CD14-positive monocyte (primary cell): ENCODE measurements at regions not wholly inside any gene's neighbourhood (a gene's known extent, or its start where the extent isn't known, plus 50 kb on each side); places are given as distances from the start of the nearest gene placed in this dataset.

ENCODE experiments used
- DNase-seq, 3 donors: peaks; one replicate each; pipeline ENCODE4 v3.0.0-alpha.2; 2011 to 2022
- H2AFZ ChIP-seq: 2 replicates; pipeline ENCODE4 v1.6.0; 2012; ENCODE audit warnings: mild to moderate bottlenecking, low read depth, low read length, inconsistent platforms; ENCODE audit not compliant: insufficient read depth, poor library complexity, severe bottlenecking
- H3K27ac ChIP-seq, 2 donors: 1 replicate in 1 of 2; 2 replicates in 1 of 2; pipeline ENCODE4 v1.5.1; 2012 to 2013; ENCODE audit warnings: low read length in 2 of 2, control low read depth in 1 of 2, inconsistent platforms in 1 of 2, low read depth in 1 of 2, mild to moderate bottlenecking in 1 of 2
- H3K27me3 ChIP-seq, 2 donors: one replicate each; pipeline versions ENCODE4 v1.6.0 to v1.6.1; 2011 to 2013; ENCODE audit warnings: low read length in 2 of 2; ENCODE audit not compliant: control insufficient read depth in 2 of 2, insufficient read depth in 2 of 2
- H3K36me3 ChIP-seq, 2 donors: replicated peaks in 1 of 2; 1 replicate in 1 of 2; 2 replicates in 1 of 2; pipeline versions ENCODE4 v1.5.1 to v1.6.1; 2012 to 2013; ENCODE audit warnings: low read length in 2 of 2, control low read depth in 1 of 2, inconsistent platforms in 1 of 2, mild to moderate bottlenecking in 1 of 2; ENCODE audit not compliant: insufficient read depth in 2 of 2, control insufficient read depth in 1 of 2
- H3K4me1 ChIP-seq, 2 donors: 1 replicate in 1 of 2; 2 replicates in 1 of 2; pipeline versions ENCODE4 v1.5.1 to v1.6.1; 2012 to 2013; ENCODE audit warnings: low read length in 2 of 2, control low read depth in 1 of 2, inconsistent platforms in 1 of 2, mild to moderate bottlenecking in 1 of 2, moderate library complexity in 1 of 2; ENCODE audit not compliant: insufficient read depth in 2 of 2, control insufficient read depth in 1 of 2
- H3K4me2 ChIP-seq: replicated peaks from 2 replicates; pipeline ENCODE3; 2012; ENCODE audit warnings: low read length, moderate library complexity, mild to moderate bottlenecking; ENCODE audit not compliant: poor library complexity, severe bottlenecking; ENCODE audit errors: extremely low read depth
- H3K4me3 ChIP-seq, 3 experiments: fragments of 200-600 bp in 1 of 3; sonication (generic) in 1 of 3; replicated peaks in 1 of 3; 1 replicate in 2 of 3; 2 replicates in 1 of 3; pipeline ENCODE4 v1.5.1; 2011 to 2013; ENCODE audit warnings: low read length in 3 of 3, mild to moderate bottlenecking in 3 of 3, control low read depth in 2 of 3, low read depth in 2 of 3, inconsistent platforms in 1 of 3, moderate library complexity in 1 of 3
- H3K79me2 ChIP-seq: 2 replicates; pipeline ENCODE4 v1.6.0; 2012; ENCODE audit warnings: mild to moderate bottlenecking, control low read depth, inconsistent platforms, low read length, moderate library complexity; ENCODE audit not compliant: insufficient read depth
- H3K9ac ChIP-seq: 2 replicates; pipeline ENCODE4 v1.6.0; 2017; ENCODE audit warnings: low read length, mild to moderate bottlenecking; ENCODE audit not compliant: insufficient read depth, poor library complexity, severe bottlenecking
- H3K9me3 ChIP-seq, 2 donors: replicated peaks in 1 of 2; 1 replicate in 1 of 2; 2 replicates in 1 of 2; pipeline versions ENCODE4 v1.5.1 to v1.6.1; 2012 to 2013; ENCODE audit warnings: low read length in 2 of 2, control low read depth in 1 of 2; ENCODE audit not compliant: control insufficient read depth in 1 of 2, insufficient read depth in 1 of 2
- H4K20me1 ChIP-seq: 2 replicates; pipeline ENCODE4 v1.6.0; 2012; ENCODE audit warnings: mild to moderate bottlenecking, low read length, control low read depth, moderate library complexity; ENCODE audit not compliant: insufficient read depth
- H3K27ac Mint-ChIP-seq, 7 donors: one replicate each; pipeline ENCODE4 v1.8.0; 2020; ENCODE audit warnings: mild to moderate bottlenecking in 7 of 7, mixed read lengths in 7 of 7, moderate library complexity in 6 of 7, inconsistent platforms in 2 of 7
- H3K27me3 Mint-ChIP-seq, 3 donors: one replicate each; pipeline ENCODE4 v1.8.0; 2021 to 2022; ENCODE audit warnings: low read depth in 3 of 3, mild to moderate bottlenecking in 3 of 3, mixed read lengths in 3 of 3, moderate library complexity in 3 of 3, inconsistent platforms in 1 of 3
- H3K36me3 Mint-ChIP-seq, 2 donors: one replicate each; pipeline ENCODE4 v1.8.0; 2020; ENCODE audit warnings: mixed read lengths in 2 of 2, inconsistent platforms in 1 of 2, mild to moderate bottlenecking in 1 of 2
- H3K4me1 Mint-ChIP-seq: one replicate; pipeline ENCODE4 v1.8.0; 2020; ENCODE audit warnings: mild to moderate bottlenecking, mixed read lengths
- H3K4me3 Mint-ChIP-seq, 2 donors: one replicate each; pipeline ENCODE4 v1.8.0; 2020; ENCODE audit warnings: mild to moderate bottlenecking in 2 of 2, mixed read lengths in 2 of 2, moderate library complexity in 1 of 2
- H3K9me3 Mint-ChIP-seq, 7 donors: one replicate each; pipeline ENCODE4 v1.8.0; 2020 to 2022; ENCODE audit warnings: mixed read lengths in 7 of 7, mild to moderate bottlenecking in 6 of 7, moderate library complexity in 6 of 7, inconsistent platforms in 2 of 7
- CTCF ChIP-seq: fragments of 200-600 bp; IDR thresholded peaks from one replicate; pipeline ENCODE4 v1.8.0; 2022; ENCODE audit warnings: antibody characterized with exemption, mild to moderate bottlenecking
- WGBS: methylation state at CpG from one replicate; pipeline ENCODE4 v1.1.5; 2013; ENCODE audit warnings: missing lambda C conversion rate; ENCODE audit not compliant: insufficient coverage; 5-methylcytosine and 5-hydroxymethylcytosine counted together
- intact Hi-C, 2 donors: fragments of 100-400 bp; cut with micrococcal nuclease; formaldehyde crosslinking; loops; one replicate each; pipeline versions ENCODE4 v1.15.0 to v1.15.1; 2023

- no peak overlapping the region for H3K27ac ChIP-seq
- intact Hi-C loops = no loop called here
- Mint-ChIP-seq H3K27ac (no peak overlapping the region), H3K27me3 (peaks cover 0 to 2% (median 0%) of the 10 kb centered on the region in 3 donors), H3K4me3 (no peak overlapping the region), H3K36me3 (no peaks in the 10 kb centered on the region), H3K9me3 (peaks cover 4 to 18% (median 9%) of the 10 kb centered on the region in 7 donors), H3K4me1 (no peaks in the 10 kb centered on the region)
- no peaks in the 10 kb centered on the region for H3K4me1 ChIP-seq
- H3K9me3 ChIP-seq = peaks cover 4 to 14% of the 10 kb centered on the region in 2 donors
- TF ChIP-seq CTCF = no peak
- no peak overlapping the region for H2AFZ ChIP-seq
- no peak overlapping the region for H3K9ac ChIP-seq
- no peak overlapping the region for H3K4me2 ChIP-seq
- WGBS = 71% methylated on average over 1 of the region's 1 CpG
- H3K4me3 ChIP-seq = no peak overlapping the region
- no peaks in the 10 kb centered on the region for H3K27me3 ChIP-seq
- no peak for DNase-seq
- no peaks in the 10 kb centered on the region for H3K36me3 ChIP-seq
- no peaks in the 10 kb centered on the region for H4K20me1 ChIP-seq
- H3K79me2 ChIP-seq = no peaks in the 10 kb centered on the region
These were observed 573.7 kb upstream of the NXPH2 start for GRCh38 chr2:139353874-139354273.

- Histone ChIP-seq H3K4me2 (no peak overlapping the region), H2AFZ (no peak overlapping the region), H4K20me1 (no peaks in the 10 kb centered on the region), H3K36me3 (no peaks in the 10 kb centered on the region), H3K9me3 (no peaks in the 10 kb centered on the region), H3K27ac (no peak overlapping the region), H3K9ac (no peak overlapping the region), H3K4me3 (no peak overlapping the region), H3K4me1 (no peaks in the 10 kb centered on the region), H3K27me3 (no peaks in the 10 kb centered on the region), H3K79me2 (no peaks in the 10 kb centered on the region)
- H3K27me3 Mint-ChIP-seq = no peaks in the 10 kb centered on the region
- TF ChIP-seq CTCF = no peak
- H3K9me3 Mint-ChIP-seq = peaks cover 0 to 3% (median 0%) of the 10 kb centered on the region in 7 donors
- WGBS = no CpG with 5 or more reads among the region's 1 CpG
- H3K4me1 Mint-ChIP-seq = no peaks in the 10 kb centered on the region
- H3K36me3 Mint-ChIP-seq = no peaks in the 10 kb centered on the region
- intact Hi-C loops = no loop called here
- no peak overlapping the region for H3K4me3 Mint-ChIP-seq
- H3K27ac Mint-ChIP-seq = no peak overlapping the region
- no peak for DNase-seq
These were observed 537.1 kb upstream of the NXPH2 start for GRCh38 chr2:139317259-139317658.
